HepG2 (cell line): ENCODE measurements at regions not wholly inside any gene's neighbourhood (a gene's known extent, or its start where the extent isn't known, plus 50 kb on each side); places are given as distances from the start of the nearest gene placed in this dataset.

Experiments
- ATAC-seq: fragments of 200-7000 bp; cut with Tn5 transposase; 3 replicates; pipeline ENCODE4 v1.9.1; 2020; ENCODE audit warnings: mild to moderate bottlenecking, moderate library complexity
- BruUV-seq: library from RNA; stranded (reverse); fragments of 400-500 nt; replicated peaks from 2 replicates; lab custom pipeline; 2021; lab: Mats Ljungman, UMichigan
- CTCF ChIA-PET: fragments of 300-600 bp; formaldehyde crosslinking; extraction: SDS; loops from one replicate; lab custom pipeline; 2021; ENCODE audit warnings: low total read pairs, inconsistent platforms, low intra/inter-chr PET ratio; lab: Yijun Ruan, JAX
- POLR2A ChIA-PET: fragments of 350-600 bp; sonication (Branson Sonifier 250); formaldehyde crosslinking; loops from one replicate; lab custom pipeline; 2020; ENCODE audit warnings: antibody characterized with exemption, inconsistent platforms; lab: Yijun Ruan, JAX
- DNase-seq: peaks from one replicate; pipeline ENCODE4 v3.0.0-alpha.2; 2015; ENCODE audit warnings: low spot score
- FAIRE-seq: peaks from 3 replicates; lab custom pipeline; 2011; peaks lifted over from hg19 to GRCh38; lab: Jason Lieb, UNC
- H2AFZ ChIP-seq: one replicate; pipeline ENCODE4 v1.6.1; 2011; ENCODE audit warnings: low read length, inconsistent platforms
- H3K27ac ChIP-seq: fragments of 300-600 bp; 3 replicates; pipeline ENCODE4 v1.8.0; 2011; ENCODE audit warnings: mixed run types, mild to moderate bottlenecking, mixed read lengths, low read length, inconsistent platforms; ENCODE audit not compliant: insufficient read depth; ENCODE audit errors: extremely low read length
- H3K27me3 ChIP-seq, 2 experiments: fragments of 200-600 bp in 1 of 2; 2 replicates in 1 of 2; 3 replicates in 1 of 2; pipeline versions ENCODE4 v1.6.0 to v1.8.0; 2011; ENCODE audit warnings: low read length in 2 of 2, mild to moderate bottlenecking in 2 of 2, moderate library complexity in 2 of 2, inconsistent platforms in 1 of 2; ENCODE audit not compliant: insufficient read depth in 2 of 2, control insufficient read depth in 1 of 2
- H3K36me3 ChIP-seq, 2 experiments: fragments of 200-600 bp in 1 of 2; replicated peaks in 1 of 2; 2 replicates in 1 of 2; 3 replicates in 1 of 2; pipeline versions ENCODE4 v1.5.1 to v1.8.0; 2011; ENCODE audit warnings: low read length in 2 of 2, inconsistent platforms in 1 of 2; ENCODE audit not compliant: insufficient read depth in 2 of 2, control insufficient read depth in 1 of 2
- H3K4me1 ChIP-seq: 2 replicates; pipeline ENCODE4 v1.5.1; 2012; ENCODE audit warnings: low read length, inconsistent platforms; ENCODE audit not compliant: insufficient read depth
- H3K4me2 ChIP-seq: 2 replicates; pipeline ENCODE4 v1.6.0; 2011; ENCODE audit warnings: low read depth, low read length, inconsistent platforms
- H3K4me3 ChIP-seq, 3 experiments: fragments of 200-600 bp in 1 of 3; sonication (generic), shearing (Covaris generic) in 1 of 3; replicated peaks in 1 of 3; 2 replicates each; pipeline ENCODE4 v1.5.1; 2011 to 2016; ENCODE audit warnings: low read length in 3 of 3, inconsistent platforms in 2 of 3, low read depth in 2 of 3, mild to moderate bottlenecking in 2 of 3, control low read depth in 1 of 3, mixed read lengths in 1 of 3; ENCODE audit not compliant: insufficient read depth in 1 of 3
- H3K79me2 ChIP-seq: one replicate; pipeline ENCODE4 v1.6.1; 2011; ENCODE audit warnings: low read length, inconsistent platforms; ENCODE audit not compliant: insufficient read depth
- H3K9ac ChIP-seq: 2 replicates; pipeline ENCODE4 v1.6.0; 2011; ENCODE audit warnings: mild to moderate bottlenecking, low read depth, low read length, inconsistent platforms; ENCODE audit not compliant: insufficient read depth
- H3K9me3 ChIP-seq: 2 replicates; pipeline ENCODE4 v1.5.1; 2012; ENCODE audit warnings: mild to moderate bottlenecking, low read length
- H4K20me1 ChIP-seq: 2 replicates; pipeline ENCODE4 v1.6.0; 2011; ENCODE audit warnings: inconsistent platforms, mild to moderate bottlenecking, low read length, moderate library complexity; ENCODE audit not compliant: insufficient read depth
- CBX2 ChIP-seq, 2 experiments: fragments of 200-600 bp in 1 of 2; sonication (generic); formaldehyde crosslinking in 1 of 2; IDR thresholded peaks; 2 replicates each; pipeline versions ENCODE4 v1.7.0 to v1.8.1; 2018 to 2022; ENCODE audit warnings: low read depth in 2 of 2, low read length in 1 of 2, mild to moderate bottlenecking in 1 of 2, missing genetic modification reagents in 1 of 2
- ELF3 ChIP-seq: IDR thresholded peaks from 2 replicates; pipeline ENCODE4 v1.6.1; 2016; ENCODE audit warnings: missing genetic modification reagents, missing compliant biosample characterization
- GTF3A ChIP-seq: sonication (generic); formaldehyde crosslinking; conservative IDR thresholded peaks from 2 replicates; pipeline ENCODE4 v1.4.0; 2020; ENCODE audit warnings: mild to moderate bottlenecking, missing genetic modification reagents
- HES4 ChIP-seq: sonication (generic); formaldehyde crosslinking; IDR thresholded peaks from 2 replicates; pipeline ENCODE4 v1.9.0; 2021; ENCODE audit warnings: mild to moderate bottlenecking, missing genetic modification reagents, borderline replicate concordance
- RAD21 ChIP-seq: fragments of 450-650 bp; formaldehyde crosslinking; IDR thresholded peaks from 2 replicates; pipeline ENCODE4 v1.5.0; 2020; ENCODE audit warnings: mild to moderate bottlenecking
- ZBTB7B ChIP-seq: sonication (generic); formaldehyde crosslinking; IDR thresholded peaks from 2 replicates; pipeline ENCODE4 v1.4.0; 2020; ENCODE audit warnings: missing genetic modification reagents
- ZNF724P ChIP-seq: sonication (generic); formaldehyde crosslinking; IDR thresholded peaks from 2 replicates; pipeline ENCODE4 v1.8.0; 2022; ENCODE audit warnings: missing genetic modification reagents, borderline replicate concordance
- ZNF761 ChIP-seq: sonication (generic); formaldehyde crosslinking; conservative IDR thresholded peaks from 2 replicates; pipeline ENCODE4 v1.4.0; 2020; ENCODE audit warnings: mild to moderate bottlenecking, missing genetic modification reagents
- WGBS: methylation state at CpG from one replicate; pipeline ENCODE4 v1.1.6; 2017; ENCODE audit warnings: low lambda C conversion rate; 5-methylcytosine and 5-hydroxymethylcytosine counted together
- in situ Hi-C: cut with HindIII; loops from 2 replicates; pipeline ENCODE4 v1.10.0; 2017; ENCODE audit warnings: low pct_unique_long_range_greater_than_20kb; ENCODE audit not compliant: extremely low pct_ligation_motif_present
- intact Hi-C: fragments of 100-400 bp; cut with micrococcal nuclease; formaldehyde crosslinking; loops from one replicate; pipeline ENCODE4 v1.10.0; 2022; ENCODE audit not compliant: unreplicated experiment
- TF ChIP-seq, protein P1 (sequence below): sonication (generic); formaldehyde crosslinking; IDR thresholded peaks from 2 replicates; pipeline ENCODE4 v1.4.0; 2020; ENCODE audit warnings: missing genetic modification reagents, borderline replicate concordance
- TF ChIP-seq, protein P2 (sequence below): IDR thresholded peaks from 2 replicates; pipeline ENCODE4 v1.6.1; 2016; ENCODE audit warnings: low read depth

DNA sequence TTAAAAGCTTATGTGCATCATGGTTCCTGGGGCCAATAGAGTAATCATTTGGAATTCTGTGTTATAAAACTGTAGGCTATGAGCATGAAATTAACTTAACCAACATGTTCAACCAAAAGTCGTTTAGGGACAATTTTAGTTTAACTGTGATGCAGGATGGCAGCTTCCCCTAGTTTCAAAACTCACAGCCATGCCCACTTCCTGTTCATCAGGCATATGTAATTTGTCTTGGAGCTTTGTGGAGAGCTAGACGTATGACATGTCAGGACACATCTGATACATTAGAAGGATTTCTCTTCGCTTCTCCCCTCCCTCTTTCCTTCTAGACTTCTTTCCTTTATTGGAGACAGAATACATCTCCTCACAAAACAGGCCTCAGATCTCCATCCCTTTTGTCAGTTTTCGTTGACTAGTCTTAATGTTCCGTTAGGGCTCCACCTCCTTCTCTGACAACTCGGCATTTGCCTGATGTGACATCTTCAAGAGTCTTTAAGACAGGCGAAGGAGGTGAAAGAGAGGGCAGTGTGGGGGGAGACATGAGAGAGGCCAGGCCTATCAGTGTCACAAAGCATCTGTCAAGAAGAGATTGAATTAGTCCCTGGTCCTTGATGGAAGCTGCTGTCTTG lies 176.0 kb downstream of the MSX2 start:
- intact Hi-C loops: no loop called here
- Histone ChIP-seq H3K79me2 (no peaks in the 10 kb centered on the region), H3K4me1 (no peaks in the 10 kb centered on the region), H3K36me3 (no peaks in the 10 kb centered on the region), H3K9ac (no peak overlapping the region), H3K27ac (no peak overlapping the region), H3K27me3 (no peaks in the 10 kb centered on the region; a peak in 1 of 5 replicates), H4K20me1 (no peaks in the 10 kb centered on the region), H3K4me2 (no peak overlapping the region)
- ATAC-seq (no peak), FAIRE-seq (no peak), DNase-seq (no peak)
- POLR2A ChIA-PET: no interaction called here
- WGBS: 5% methylated on average over 7 of the region's 7 CpGs
- BruUV-seq: no TSS peak
- TF ChIP-seq, protein P1, sequence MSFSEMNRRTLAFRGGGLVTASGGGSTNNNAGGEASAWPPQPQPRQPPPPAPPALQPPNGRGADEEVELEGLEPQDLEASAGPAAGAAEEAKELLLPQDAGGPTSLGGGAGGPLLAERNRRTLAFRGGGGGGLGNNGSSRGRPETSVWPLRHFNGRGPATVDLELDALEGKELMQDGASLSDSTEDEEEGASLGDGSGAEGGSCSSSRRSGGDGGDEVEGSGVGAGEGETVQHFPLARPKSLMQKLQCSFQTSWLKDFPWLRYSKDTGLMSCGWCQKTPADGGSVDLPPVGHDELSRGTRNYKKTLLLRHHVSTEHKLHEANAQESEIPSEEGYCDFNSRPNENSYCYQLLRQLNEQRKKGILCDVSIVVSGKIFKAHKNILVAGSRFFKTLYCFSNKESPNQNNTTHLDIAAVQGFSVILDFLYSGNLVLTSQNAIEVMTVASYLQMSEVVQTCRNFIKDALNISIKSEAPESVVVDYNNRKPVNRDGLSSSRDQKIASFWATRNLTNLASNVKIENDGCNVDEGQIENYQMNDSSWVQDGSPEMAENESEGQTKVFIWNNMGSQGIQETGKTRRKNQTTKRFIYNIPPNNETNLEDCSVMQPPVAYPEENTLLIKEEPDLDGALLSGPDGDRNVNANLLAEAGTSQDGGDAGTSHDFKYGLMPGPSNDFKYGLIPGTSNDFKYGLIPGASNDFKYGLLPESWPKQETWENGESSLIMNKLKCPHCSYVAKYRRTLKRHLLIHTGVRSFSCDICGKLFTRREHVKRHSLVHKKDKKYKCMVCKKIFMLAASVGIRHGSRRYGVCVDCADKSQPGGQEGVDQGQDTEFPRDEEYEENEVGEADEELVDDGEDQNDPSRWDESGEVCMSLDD: no peak
- TF ChIP-seq, protein P2, sequence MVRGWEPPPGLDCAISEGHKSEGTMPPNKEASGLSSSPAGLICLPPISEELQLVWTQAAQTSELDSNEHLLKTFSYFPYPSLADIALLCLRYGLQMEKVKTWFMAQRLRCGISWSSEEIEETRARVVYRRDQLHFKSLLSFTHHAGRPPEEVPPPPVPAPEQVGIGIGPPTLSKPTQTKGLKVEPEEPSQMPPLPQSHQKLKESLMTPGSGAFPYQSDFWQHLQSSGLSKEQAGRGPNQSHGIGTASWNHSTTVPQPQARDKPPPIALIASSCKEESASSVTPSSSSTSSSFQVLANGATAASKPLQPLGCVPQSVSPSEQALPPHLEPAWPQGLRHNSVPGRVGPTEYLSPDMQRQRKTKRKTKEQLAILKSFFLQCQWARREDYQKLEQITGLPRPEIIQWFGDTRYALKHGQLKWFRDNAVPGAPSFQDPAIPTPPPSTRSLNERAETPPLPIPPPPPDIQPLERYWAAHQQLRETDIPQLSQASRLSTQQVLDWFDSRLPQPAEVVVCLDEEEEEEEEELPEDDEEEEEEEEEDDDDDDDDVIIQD (CRISPR knock-in tag): no peak
- TF ChIP-seq ELF3: no peak
- TF ChIP-seq RAD21 (CRISPR knock-in tag): no peak
- TF ChIP-seq ZBTB7B (CRISPR knock-in tag): no peak
- no peak for TF ChIP-seq HES4
- TF ChIP-seq CBX2 (IDR thresholded peaks at IDR 0.05; ENCODE audit: low read depth, low read length): no peak
- TF ChIP-seq CBX2 (CRISPR knock-in tag; IDR thresholded peaks at IDR 0.05; ENCODE audit: low read depth): no peak
- TF ChIP-seq GTF3A (CRISPR knock-in tag): no peak
- no peak for TF ChIP-seq ZNF724P (CRISPR knock-in tag)
- TF ChIP-seq ZNF761 (CRISPR knock-in tag): no peak
- TF ChIP-seq, all 625 proteins: peak for 0
- in situ Hi-C loops: no loop called here
- H3K9me3 ChIP-seq: no peaks in the 10 kb centered on the region
- no peak overlapping the region for H3K4me3 ChIP-seq
- H2AFZ ChIP-seq: no peak overlapping the region
- CTCF ChIA-PET: no interaction called here
